ENCODE measurements at regions not wholly inside any gene's neighbourhood (a gene's known extent, or its start where the extent isn't known, plus 50 kb on each side); places are given as distances from the start of the nearest gene placed in this dataset.

DNA sequence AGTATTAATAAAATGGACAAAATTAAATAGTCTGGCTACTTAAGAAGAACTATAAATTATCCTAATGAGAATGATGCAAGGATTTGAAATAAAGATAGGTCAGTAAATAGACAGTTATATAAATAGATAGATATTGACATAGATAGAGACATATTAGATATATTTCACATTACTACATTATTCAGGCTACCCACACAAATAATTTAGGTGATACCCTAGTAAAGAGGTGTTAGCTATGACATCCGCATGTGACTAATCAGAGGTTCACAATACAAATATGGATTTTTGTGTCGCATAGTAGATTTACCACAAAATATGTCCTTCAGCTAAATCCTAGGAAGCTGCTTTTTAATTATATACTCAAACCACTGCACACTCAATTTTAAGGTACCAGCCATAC is 729.0 kb upstream of the ANO3 start:
- H3K27ac ChIP-seq (ENCODE audit: low read depth, low read length), result no peak overlapping the region
- no CpG with 5 or more reads among the region's 2 CpGs for WGBS (ENCODE audit: extremely low coverage, insufficient coverage, low lambda C conversion rate)

DNA sequence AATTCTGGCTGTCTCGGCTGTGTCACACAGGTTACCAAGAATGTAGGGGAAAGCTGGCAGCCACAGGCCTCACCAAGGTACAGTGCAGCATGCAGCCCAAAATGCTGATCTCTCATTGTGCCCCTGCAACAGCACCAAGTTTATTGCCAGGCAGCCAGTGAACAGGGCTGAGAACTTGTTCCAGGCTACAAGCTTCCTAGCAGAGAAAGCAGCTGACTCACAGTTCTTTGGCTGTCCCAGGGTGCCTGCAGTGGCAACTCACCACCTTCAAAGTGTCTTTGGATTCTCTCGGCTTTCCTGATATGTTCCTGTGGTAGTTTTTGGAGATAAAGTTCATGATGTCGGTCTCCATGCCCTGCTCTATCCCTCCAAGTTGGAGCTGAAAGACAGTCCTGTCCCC is 719.1 kb upstream of the ANO3 start:
- Histone ChIP-seq H3K56ac (ENCODE audit: low read length) (peak overlapping the region; percentile 2), H2BK5ac (ENCODE audit: low read length) (no peak overlapping the region), H3K27ac (ENCODE audit: low read depth, low read length) (no peak overlapping the region), H2AK5ac (ENCODE audit: low read length) (no peak overlapping the region), H3K36me3 (ENCODE audit: control insufficient read depth, insufficient read depth, low read length) (no peaks in the 10 kb centered on the region), H3K23ac (ENCODE audit: low read length) (no peak overlapping the region), H3K79me2 (ENCODE audit: control insufficient read depth, insufficient read depth, low read length) (no peaks in the 10 kb centered on the region), H3K4ac (ENCODE audit: low read depth, low read length) (no peak overlapping the region), H3K4me1 (ENCODE audit: control insufficient read depth, low read depth, low read length) (no peaks in the 10 kb centered on the region), H3K27me3 (ENCODE audit: insufficient read depth, low read length, poor library complexity) (no peaks in the 10 kb centered on the region), H3K9ac (ENCODE audit: low read length) (no peak overlapping the region), H3K18ac (ENCODE audit: low read length) (no peak overlapping the region), H3K4me3 (ENCODE audit: low read length) (no peak overlapping the region), H3K79me1 (ENCODE audit: low read length) (no peaks in the 10 kb centered on the region), H2BK15ac (replicated peaks; ENCODE audit: low read depth) (no peak overlapping the region), H3K4me2 (ENCODE audit: low read length) (no peak overlapping the region), H4K5ac (ENCODE audit: low read length) (no peak overlapping the region), H4K8ac (ENCODE audit: low read depth, low read length) (no peak overlapping the region), H2BK120ac (ENCODE audit: low read depth, low read length) (no peak overlapping the region)
- WGBS (ENCODE audit: extremely low coverage, insufficient coverage, low lambda C conversion rate), result no CpG with 5 or more reads among the region's 3 CpGs
- DNase-seq, result peak; percentile 39

More for the DNA sequence above, 729.0 kb upstream of the ANO3 start:
- Histone ChIP-seq H3K18ac (ENCODE audit: low read length) (no peak overlapping the region), H3K4me2 (ENCODE audit: low read length) (no peak overlapping the region), H3K36me3 (ENCODE audit: control insufficient read depth, insufficient read depth, low read length) (no peaks in the 10 kb centered on the region), H3K9ac (ENCODE audit: low read length) (no peak overlapping the region), H3K4me1 (ENCODE audit: control insufficient read depth, low read depth, low read length) (no peaks in the 10 kb centered on the region), H3K79me1 (ENCODE audit: low read length) (no peaks in the 10 kb centered on the region), H3K4me3 (ENCODE audit: low read length) (no peak overlapping the region), H3K27me3 (ENCODE audit: insufficient read depth, low read length, poor library complexity) (no peaks in the 10 kb centered on the region), H3K79me2 (ENCODE audit: control insufficient read depth, insufficient read depth, low read length) (no peaks in the 10 kb centered on the region), H3K23ac (ENCODE audit: low read length) (no peak overlapping the region), H4K8ac (ENCODE audit: low read depth, low read length) (no peak overlapping the region), H3K4ac (ENCODE audit: low read depth, low read length) (no peak overlapping the region), H2BK15ac (replicated peaks; ENCODE audit: low read depth) (no peak overlapping the region), H2AK5ac (ENCODE audit: low read length) (no peak overlapping the region), H2BK120ac (ENCODE audit: low read depth, low read length) (no peak overlapping the region), H4K5ac (ENCODE audit: low read length) (no peak overlapping the region), H3K56ac (ENCODE audit: low read length) (no peak overlapping the region), H2BK5ac (ENCODE audit: low read length) (no peak overlapping the region)
- no peak for DNase-seq

DNA sequence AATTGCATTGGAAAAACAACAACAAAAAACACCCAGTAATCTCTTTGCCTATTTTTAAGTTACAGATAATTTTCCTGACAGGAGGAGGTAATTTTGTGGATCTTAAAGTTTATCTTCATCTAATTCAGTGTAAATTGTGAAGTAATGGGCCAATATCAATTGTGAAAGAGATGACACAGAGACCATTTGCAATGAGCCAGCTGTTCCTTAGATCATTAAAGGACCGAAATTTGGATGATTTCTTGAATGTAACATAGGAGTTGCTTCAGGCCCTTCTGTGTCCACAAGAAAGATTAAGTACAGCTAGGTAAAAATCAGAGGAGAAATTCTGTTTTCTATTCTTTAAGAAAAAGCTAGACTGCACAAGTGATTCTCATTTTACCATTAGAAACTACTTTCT is 718.5 kb upstream of the ANO3 start:
- H3K4me3 ChIP-seq (ENCODE audit: low read length), result no peak overlapping the region
- no peak overlapping the region for H4K5ac ChIP-seq (ENCODE audit: low read length)
- no peaks in the 10 kb centered on the region for H3K79me2 ChIP-seq (ENCODE audit: control insufficient read depth, insufficient read depth, low read length)
- H3K4me1 ChIP-seq (ENCODE audit: control insufficient read depth, low read depth, low read length), result no peaks in the 10 kb centered on the region
- whole genome bisulfite sequencing (ENCODE audit: extremely low coverage, insufficient coverage, low lambda C conversion rate), result no CpG with 5 or more reads among the region's 1 CpG
- no peak overlapping the region for H3K56ac ChIP-seq (ENCODE audit: low read length)
- no peak overlapping the region for H4K8ac ChIP-seq (ENCODE audit: low read depth, low read length)
- H2BK120ac ChIP-seq (ENCODE audit: low read depth, low read length), result no peak overlapping the region
- no peaks in the 10 kb centered on the region for H3K27me3 ChIP-seq (ENCODE audit: insufficient read depth, low read length, poor library complexity)
- no peaks in the 10 kb centered on the region for H3K79me1 ChIP-seq (ENCODE audit: low read length)
- H3K23ac ChIP-seq (ENCODE audit: low read length), result no peak overlapping the region
- no peak overlapping the region for H2BK5ac ChIP-seq (ENCODE audit: low read length)
- no peak overlapping the region for H3K18ac ChIP-seq (ENCODE audit: low read length)
- no peak overlapping the region for H2BK15ac ChIP-seq (replicated peaks; ENCODE audit: low read depth)
- no peak overlapping the region for H2AK5ac ChIP-seq (ENCODE audit: low read length)
- no peak overlapping the region for H3K4me2 ChIP-seq (ENCODE audit: low read length)
- no peak overlapping the region for H3K27ac ChIP-seq (ENCODE audit: low read depth, low read length)
- no peak overlapping the region for H3K9ac ChIP-seq (ENCODE audit: low read length)
- no peak overlapping the region for H3K4ac ChIP-seq (ENCODE audit: low read depth, low read length)
- H3K36me3 ChIP-seq (ENCODE audit: control insufficient read depth, insufficient read depth, low read length), result no peaks in the 10 kb centered on the region
- no peak for DNase-seq

DNA sequence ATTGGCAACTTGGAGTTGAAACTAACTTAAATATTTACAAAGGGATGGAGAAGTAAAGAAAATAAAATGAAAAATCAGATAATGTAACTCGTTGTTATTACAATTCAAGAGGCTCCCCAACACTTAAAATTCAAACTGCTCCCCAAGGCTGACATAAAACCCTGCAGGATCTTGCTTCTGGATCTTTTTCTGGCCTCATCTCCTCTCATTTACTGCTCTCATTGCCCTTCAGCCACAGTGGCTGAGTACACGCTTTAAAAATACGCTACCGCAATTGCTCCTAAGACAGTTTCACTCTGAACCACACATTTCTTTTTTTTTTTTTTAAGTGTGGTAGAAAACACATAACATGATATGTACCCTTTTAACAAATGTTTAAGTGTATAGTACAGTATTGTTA is 718.1 kb upstream of the ANO3 start:
- Histone ChIP-seq H3K4me1 (ENCODE audit: control insufficient read depth, low read depth, low read length) (no peaks in the 10 kb centered on the region), H3K18ac (ENCODE audit: low read length) (no peak overlapping the region), H3K23ac (ENCODE audit: low read length) (no peak overlapping the region), H3K27ac (ENCODE audit: low read depth, low read length) (no peak overlapping the region), H2BK120ac (ENCODE audit: low read depth, low read length) (no peak overlapping the region), H3K36me3 (ENCODE audit: control insufficient read depth, insufficient read depth, low read length) (no peaks in the 10 kb centered on the region), H4K5ac (ENCODE audit: low read length) (no peak overlapping the region), H2BK5ac (ENCODE audit: low read length) (no peak overlapping the region), H3K4me3 (ENCODE audit: low read length) (no peak overlapping the region), H3K9ac (ENCODE audit: low read length) (no peak overlapping the region), H3K4me2 (ENCODE audit: low read length) (no peak overlapping the region), H2AK5ac (ENCODE audit: low read length) (no peak overlapping the region), H3K27me3 (ENCODE audit: insufficient read depth, low read length, poor library complexity) (no peaks in the 10 kb centered on the region), H3K79me1 (ENCODE audit: low read length) (no peaks in the 10 kb centered on the region), H3K79me2 (ENCODE audit: control insufficient read depth, insufficient read depth, low read length) (no peaks in the 10 kb centered on the region), H2BK15ac (replicated peaks; ENCODE audit: low read depth) (no peak overlapping the region), H3K56ac (ENCODE audit: low read length) (no peak overlapping the region), H4K8ac (ENCODE audit: low read depth, low read length) (no peak overlapping the region), H3K4ac (ENCODE audit: low read depth, low read length) (no peak overlapping the region)
- no peak for DNase-seq
- WGBS (ENCODE audit: extremely low coverage, insufficient coverage, low lambda C conversion rate), result no CpG with 5 or more reads among the region's 4 CpGs

DNA sequence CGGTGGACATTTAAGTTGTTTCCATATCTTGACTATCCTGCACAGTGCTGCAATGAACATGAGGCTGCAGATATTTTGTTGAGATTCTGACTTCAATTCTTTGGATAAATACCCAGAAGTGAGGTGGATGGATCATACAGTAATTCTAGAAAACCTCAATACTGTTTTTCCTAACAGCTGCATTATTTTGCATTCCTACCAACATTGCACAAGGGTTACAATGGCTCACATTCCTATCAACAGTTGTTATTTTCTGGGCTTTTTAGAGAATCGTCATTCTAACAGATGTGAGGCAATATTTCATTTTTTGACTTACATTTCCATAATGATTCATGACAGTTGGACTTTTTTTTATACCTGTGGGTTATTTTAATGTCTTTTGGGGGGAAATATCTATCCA is 716.9 kb upstream of the ANO3 start:
- H3K9ac ChIP-seq (ENCODE audit: low read length), result no peak overlapping the region
- no peak overlapping the region for H2BK120ac ChIP-seq (ENCODE audit: low read depth, low read length)
- H3K27me3 ChIP-seq (ENCODE audit: insufficient read depth, low read length, poor library complexity), result no peaks in the 10 kb centered on the region
- no peak overlapping the region for H3K18ac ChIP-seq (ENCODE audit: low read length)
- WGBS (ENCODE audit: extremely low coverage, insufficient coverage, low lambda C conversion rate), result no CpG with 5 or more reads among the region's 2 CpGs
- no peak for DNase-seq
- no peak overlapping the region for H3K4ac ChIP-seq (ENCODE audit: low read depth, low read length)
- H3K79me1 ChIP-seq (ENCODE audit: low read length), result no peaks in the 10 kb centered on the region
- H3K4me2 ChIP-seq (ENCODE audit: low read length), result no peak overlapping the region
- no peak overlapping the region for H3K27ac ChIP-seq (ENCODE audit: low read depth, low read length)
- H4K8ac ChIP-seq (ENCODE audit: low read depth, low read length), result no peak overlapping the region
- H3K23ac ChIP-seq (ENCODE audit: low read length), result no peak overlapping the region
- H3K4me1 ChIP-seq (ENCODE audit: control insufficient read depth, low read depth, low read length), result no peaks in the 10 kb centered on the region
- H2BK5ac ChIP-seq (ENCODE audit: low read length), result no peak overlapping the region
- H2BK15ac ChIP-seq (replicated peaks; ENCODE audit: low read depth), result no peak overlapping the region
- H2AK5ac ChIP-seq (ENCODE audit: low read length), result no peak overlapping the region
- no peak overlapping the region for H4K5ac ChIP-seq (ENCODE audit: low read length)
- no peaks in the 10 kb centered on the region for H3K36me3 ChIP-seq (ENCODE audit: control insufficient read depth, insufficient read depth, low read length)
- no peak overlapping the region for H3K4me3 ChIP-seq (ENCODE audit: low read length)
- H3K56ac ChIP-seq (ENCODE audit: low read length), result no peak overlapping the region
- H3K79me2 ChIP-seq (ENCODE audit: control insufficient read depth, insufficient read depth, low read length), result no peaks in the 10 kb centered on the region

DNA sequence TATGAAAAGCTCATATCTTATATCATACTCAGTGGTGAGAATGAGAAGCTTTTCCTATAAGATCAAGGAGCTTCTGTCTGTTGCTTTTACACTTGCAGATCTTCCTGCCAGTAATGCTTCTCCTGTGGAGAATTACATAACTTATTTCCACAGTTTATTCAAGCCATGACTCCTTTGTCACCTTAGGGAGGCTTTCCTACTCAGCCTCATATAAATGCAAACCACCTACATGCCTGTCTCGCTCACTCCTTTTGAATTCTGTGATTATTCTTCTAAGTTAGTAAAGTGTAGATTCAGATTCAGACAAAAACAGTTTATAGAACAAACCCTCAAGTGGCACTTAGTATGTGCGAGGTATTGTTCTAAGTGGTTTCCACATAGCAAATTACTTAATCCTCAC is 716.1 kb upstream of the ANO3 start:
- Histone ChIP-seq H2AK5ac (ENCODE audit: low read length) (no peak overlapping the region), H2BK15ac (replicated peaks; ENCODE audit: low read depth) (no peak overlapping the region), H3K27me3 (ENCODE audit: insufficient read depth, low read length, poor library complexity) (no peaks in the 10 kb centered on the region), H3K4ac (ENCODE audit: low read depth, low read length) (no peak overlapping the region), H2BK5ac (ENCODE audit: low read length) (no peak overlapping the region), H4K8ac (ENCODE audit: low read depth, low read length) (no peak overlapping the region), H3K27ac (ENCODE audit: low read depth, low read length) (no peak overlapping the region), H3K4me2 (ENCODE audit: low read length) (no peak overlapping the region), H3K36me3 (ENCODE audit: control insufficient read depth, insufficient read depth, low read length) (no peaks in the 10 kb centered on the region), H4K5ac (ENCODE audit: low read length) (no peak overlapping the region), H3K79me2 (ENCODE audit: control insufficient read depth, insufficient read depth, low read length) (no peaks in the 10 kb centered on the region), H3K23ac (ENCODE audit: low read length) (no peak overlapping the region), H2BK120ac (ENCODE audit: low read depth, low read length) (no peak overlapping the region), H3K79me1 (ENCODE audit: low read length) (no peaks in the 10 kb centered on the region), H3K18ac (ENCODE audit: low read length) (no peak overlapping the region), H3K4me1 (ENCODE audit: control insufficient read depth, low read depth, low read length) (no peaks in the 10 kb centered on the region), H3K4me3 (ENCODE audit: low read length) (no peak overlapping the region), H3K56ac (ENCODE audit: low read length) (no peak overlapping the region), H3K9ac (ENCODE audit: low read length) (no peak overlapping the region)
- no CpG with 5 or more reads among the region's 2 CpGs for WGBS (ENCODE audit: extremely low coverage, insufficient coverage, low lambda C conversion rate)
- DNase-seq, result no peak

Data from mesendoderm (in vitro differentiated cells).